H9 (cell line): ENCODE measurements at regions not wholly inside any gene's neighbourhood (a gene's known extent, or its start where the extent isn't known, plus 50 kb on each side); places are given as distances from the start of the nearest gene placed in this dataset.

ENCODE experiments used
- DNase-seq: peaks from one replicate; pipeline ENCODE4 v3.0.0-alpha.2; 2017
- H2AFZ ChIP-seq: one replicate; pipeline ENCODE4 v1.6.1; 2013; ENCODE audit warnings: mild to moderate bottlenecking, low read length, control low read depth, moderate library complexity
- H2AK5ac ChIP-seq: 2 replicates; pipeline ENCODE4 v1.6.1; 2013; ENCODE audit warnings: low read length, control low read depth, mixed read lengths; ENCODE audit not compliant: insufficient read length
- H2BK120ac ChIP-seq: one replicate; pipeline ENCODE4 v1.6.1; 2013; ENCODE audit warnings: low read depth, mild to moderate bottlenecking, low read length, control low read depth, inconsistent platforms; ENCODE audit not compliant: poor library complexity, severe bottlenecking
- H2BK12ac ChIP-seq: 2 replicates; pipeline ENCODE4 v1.6.1; 2013; ENCODE audit warnings: low read length, control low read depth, mixed read lengths, low read depth; ENCODE audit not compliant: insufficient read length
- H2BK15ac ChIP-seq: 2 replicates; pipeline ENCODE4 v1.6.1; 2013; ENCODE audit warnings: low read depth, low read length, control low read depth
- H2BK20ac ChIP-seq: one replicate; pipeline ENCODE4 v1.6.1; 2013; ENCODE audit warnings: low read depth, mild to moderate bottlenecking, low read length, control low read depth, inconsistent platforms; ENCODE audit not compliant: poor library complexity, severe bottlenecking
- H2BK5ac ChIP-seq: 2 replicates; pipeline ENCODE4 v1.6.1; 2013; ENCODE audit warnings: low read length, control low read depth, mixed read lengths; ENCODE audit not compliant: insufficient read length
- H3K14ac ChIP-seq: 2 replicates; pipeline ENCODE4 v1.6.1; 2013; ENCODE audit warnings: low read length, control low read depth; ENCODE audit not compliant: insufficient read depth
- H3K18ac ChIP-seq: 2 replicates; pipeline ENCODE4 v1.6.1; 2013; ENCODE audit warnings: low read depth, mild to moderate bottlenecking, mixed read lengths, low read length, control low read depth; ENCODE audit not compliant: insufficient read length
- H3K23ac ChIP-seq: 2 replicates; pipeline ENCODE4 v1.6.1; 2013; ENCODE audit warnings: low read length, control low read depth, mixed read lengths, low read depth; ENCODE audit not compliant: insufficient read length
- H3K23me2 ChIP-seq: 2 replicates; pipeline ENCODE4 v1.6.1; 2013; ENCODE audit warnings: low read depth, mild to moderate bottlenecking, mixed read lengths, low read length, control low read depth; ENCODE audit not compliant: insufficient read length, poor library complexity, severe bottlenecking
- H3K27ac ChIP-seq: 2 replicates; pipeline ENCODE4 v1.5.1; 2013; ENCODE audit warnings: low read length, control low read depth, mixed read lengths, low read depth; ENCODE audit not compliant: insufficient read length
- H3K27me3 ChIP-seq: 2 replicates; pipeline ENCODE4 v1.6.1; 2013; ENCODE audit warnings: low read length, control low read depth, inconsistent platforms; ENCODE audit not compliant: insufficient read depth
- H3K4ac ChIP-seq: 2 replicates; pipeline ENCODE4 v1.6.1; 2013; ENCODE audit warnings: low read depth, mild to moderate bottlenecking, control low read depth, inconsistent platforms, low read length, moderate library complexity
- H3K4me1 ChIP-seq: 2 replicates; pipeline ENCODE4 v1.6.1; 2013; ENCODE audit warnings: low read length, control low read depth, inconsistent platforms; ENCODE audit not compliant: insufficient read depth
- H3K4me2 ChIP-seq: 2 replicates; pipeline ENCODE4 v1.6.1; 2013; ENCODE audit warnings: low read length, control low read depth, mixed read lengths; ENCODE audit not compliant: insufficient read length, insufficient read depth
- H3K56ac ChIP-seq: 2 replicates; pipeline ENCODE4 v1.6.1; 2013; ENCODE audit warnings: low read depth, mild to moderate bottlenecking, mixed read lengths, low read length, control low read depth; ENCODE audit not compliant: insufficient read length
- H3K79me1 ChIP-seq: 2 replicates; pipeline ENCODE4 v1.6.1; 2013; ENCODE audit warnings: low read depth, mild to moderate bottlenecking, moderate library complexity, low read length, control low read depth, inconsistent platforms; ENCODE audit not compliant: insufficient read depth, poor library complexity, severe bottlenecking
- H3K79me2 ChIP-seq: 2 replicates; pipeline ENCODE4 v1.6.1; 2013; ENCODE audit warnings: low read length, control low read depth, inconsistent platforms; ENCODE audit not compliant: insufficient read depth
- H3K9ac ChIP-seq: 2 replicates; pipeline ENCODE4 v1.6.1; 2013; ENCODE audit warnings: low read length, control low read depth, mixed read lengths; ENCODE audit not compliant: insufficient read length; ENCODE audit errors: extremely low read depth
- H3K9me3 ChIP-seq: one replicate; pipeline ENCODE4 v1.6.1; 2013; ENCODE audit warnings: low read depth, low read length, inconsistent platforms; ENCODE audit not compliant: control insufficient read depth
- H3T11ph ChIP-seq: one replicate; pipeline ENCODE4 v1.6.1; 2013; ENCODE audit warnings: mild to moderate bottlenecking, low read length, control low read depth, inconsistent platforms
- H4K20me1 ChIP-seq: one replicate; pipeline ENCODE4 v1.6.1; 2013; ENCODE audit not compliant: control insufficient read depth, insufficient read length, insufficient read depth
- H4K5ac ChIP-seq: 2 replicates; pipeline ENCODE4 v1.6.1; 2013; ENCODE audit warnings: low read depth, mild to moderate bottlenecking, mixed read lengths, low read length, control low read depth; ENCODE audit not compliant: insufficient read length
- H4K8ac ChIP-seq: replicated peaks from 2 replicates; pipeline ENCODE4 v1.6.1; 2013; ENCODE audit warnings: low read length, control low read depth, mixed read lengths, low read depth; ENCODE audit not compliant: insufficient read length
- H4K91ac ChIP-seq: 2 replicates; pipeline ENCODE4 v1.6.1; 2013; ENCODE audit warnings: low read depth, mild to moderate bottlenecking, moderate library complexity, mixed read lengths, low read length, control low read depth; ENCODE audit not compliant: insufficient read length
- H3K27ac Mint-ChIP-seq, 3 experiments: 2 replicates in 2 of 3; 3 replicates in 1 of 3; pipeline ENCODE4 v1.8.0; 2020 to 2021; ENCODE audit warnings: mixed read lengths in 3 of 3, mild to moderate bottlenecking in 1 of 3, moderate library complexity in 1 of 3
- H3K27me3 Mint-ChIP-seq: 2 replicates; pipeline ENCODE4 v1.8.0; 2021; ENCODE audit warnings: low read depth, mild to moderate bottlenecking, moderate library complexity, mixed read lengths
- H3K36me3 Mint-ChIP-seq, 3 experiments: 2 replicates in 2 of 3; 3 replicates in 1 of 3; pipeline ENCODE4 v1.8.0; 2020 to 2021; ENCODE audit warnings: low read depth in 3 of 3, mixed read lengths in 3 of 3; ENCODE audit not compliant: insufficient read depth in 1 of 3
- H3K4me1 Mint-ChIP-seq, 2 experiments: 2 replicates each; pipeline ENCODE4 v1.8.0; 2020; ENCODE audit warnings: mixed read lengths in 2 of 2
- H3K4me3 Mint-ChIP-seq, 2 experiments: 2 replicates in 1 of 2; 3 replicates in 1 of 2; pipeline ENCODE4 v1.8.0; 2020 to 2021; ENCODE audit warnings: mild to moderate bottlenecking in 2 of 2, mixed read lengths in 2 of 2, moderate library complexity in 1 of 2
- H3K9me3 Mint-ChIP-seq, 2 experiments: 2 replicates in 1 of 2; 3 replicates in 1 of 2; pipeline ENCODE4 v1.8.0; 2020; ENCODE audit warnings: mild to moderate bottlenecking in 2 of 2, mixed read lengths in 2 of 2, moderate library complexity in 1 of 2
- CTCF ChIP-seq: fragments of 200-600 bp; sonication (generic); conservative IDR thresholded peaks from 3 replicates; pipeline ENCODE4 v1.8.0; 2021; ENCODE audit warnings: antibody characterized with exemption, mild to moderate bottlenecking
- WGBS: extraction: QIAGEN DNeasy Blood & Tissue Kit; methylation state at CpG from one replicate; pipeline ENCODE4 v1.1.7; 2013; ENCODE audit warnings: missing lambda C conversion rate, low lambda C conversion rate, mixed read lengths; ENCODE audit not compliant: insufficient read length; ENCODE audit errors: extremely low coverage; 5-methylcytosine and 5-hydroxymethylcytosine counted together

GRCh38 chr9:89725271-89725670 lies 120.5 kb downstream of the GADD45G start:
- no peaks in the 10 kb centered on the region; the same call in none of the 2 replicates for H3K27me3 Mint-ChIP-seq
- Histone ChIP-seq H2AK5ac (no peak overlapping the region), H2BK15ac (no peak overlapping the region), H3K23me2 (no peaks in the 10 kb centered on the region), H3K4ac (no peak overlapping the region), H3K4me1 (no peaks in the 10 kb centered on the region), H2AFZ (no peak overlapping the region), H3K27me3 (no peaks in the 10 kb centered on the region), H4K5ac (no peak overlapping the region), H2BK20ac (no peak overlapping the region), H2BK5ac (no peak overlapping the region), H3K56ac (no peak overlapping the region), H4K20me1 (no peaks in the 10 kb centered on the region), H3K79me1 (no peaks in the 10 kb centered on the region), H2BK120ac (no peak overlapping the region), H3K18ac (no peak overlapping the region), H3K14ac (no peak overlapping the region), H3K27ac (no peak overlapping the region), H3K9ac (no peak overlapping the region), H4K8ac (no peak overlapping the region), H4K91ac (no peak overlapping the region), H3K79me2 (no peaks in the 10 kb centered on the region), H3K4me2 (no peak overlapping the region), H3T11ph (no peak overlapping the region), H3K23ac (no peak overlapping the region), H3K9me3 (no peaks in the 10 kb centered on the region), H2BK12ac (no peak overlapping the region)
- H3K4me3 Mint-ChIP-seq: no peak overlapping the region
- no peak for TF ChIP-seq CTCF
- no peak overlapping the region for H3K27ac Mint-ChIP-seq
- H3K36me3 Mint-ChIP-seq: no peaks in the 10 kb centered on the region
- WGBS: no CpG with 5 or more reads among the region's 1 CpG
- no peaks in the 10 kb centered on the region for H3K9me3 Mint-ChIP-seq
- peaks cover 7% of the 10 kb centered on the region in 2 experiments for H3K4me1 Mint-ChIP-seq
- DNase-seq: no peak
